Loucy (cell line): ENCODE measurements at regions not wholly inside any gene's neighbourhood (a gene's known extent, or its start where the extent isn't known, plus 50 kb on each side); places are given as distances from the start of the nearest gene placed in this dataset.

Experiments
- CTCF ChIP-seq: fragments of 200-600 bp; sonication (generic); conservative IDR thresholded peaks from 2 replicates; pipeline ENCODE4 v1.5.1; 2014; ENCODE audit warnings: mild to moderate bottlenecking, antibody characterized with exemption, low read length
- EZH2phosphoT487 ChIP-seq: fragments of 200-600 bp; IDR thresholded peaks from 2 replicates; pipeline ENCODE4 v1.6.1; 2018; ENCODE audit warnings: antibody characterized with exemption, mild to moderate bottlenecking, moderate library complexity, borderline replicate concordance

GRCh38 chr4:160026721-160027120 is 923.8 kb downstream of the RAPGEF2 start:
- TF ChIP-seq EZH2phosphoT487 = no peak
- no peak for TF ChIP-seq CTCF
